COLO668 (cell line): ENCODE measurements at regions not wholly inside any gene's neighbourhood (a gene's known extent, or its start where the extent isn't known, plus 50 kb on each side); places are given as distances from the start of the nearest gene placed in this dataset.

Experiments
- DNase-seq: peaks from one replicate; lab custom pipeline; 2025; ENCODE audit not compliant: unreplicated experiment; lab: John Stamatoyannopoulos, UW

GRCh38 chr11:127379686-127380085 lies 379.1 kb upstream of the KIRREL3 start:
- no peak for DNase-seq

DNA sequence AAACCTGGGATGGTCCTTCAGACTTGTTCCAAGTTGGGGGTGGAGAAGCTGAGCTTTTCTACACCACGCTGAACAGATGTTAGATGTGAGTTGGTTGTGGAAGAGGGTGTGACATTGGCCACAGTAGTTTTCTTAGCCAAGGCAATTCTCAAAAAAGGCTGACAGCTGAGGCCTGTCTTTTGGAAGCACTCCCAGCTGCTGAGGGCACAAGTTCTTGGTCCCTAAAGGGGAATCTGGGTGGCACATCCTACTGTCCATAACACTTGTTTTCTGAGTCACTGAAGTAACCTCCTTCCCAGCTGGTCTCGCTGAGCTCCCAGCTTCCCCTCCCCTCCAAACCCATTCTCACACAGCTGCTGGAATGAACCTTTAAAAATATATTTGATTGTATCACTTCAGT lies 375.7 kb upstream of the KIRREL3 start:
- no peak for DNase-seq

DNA sequence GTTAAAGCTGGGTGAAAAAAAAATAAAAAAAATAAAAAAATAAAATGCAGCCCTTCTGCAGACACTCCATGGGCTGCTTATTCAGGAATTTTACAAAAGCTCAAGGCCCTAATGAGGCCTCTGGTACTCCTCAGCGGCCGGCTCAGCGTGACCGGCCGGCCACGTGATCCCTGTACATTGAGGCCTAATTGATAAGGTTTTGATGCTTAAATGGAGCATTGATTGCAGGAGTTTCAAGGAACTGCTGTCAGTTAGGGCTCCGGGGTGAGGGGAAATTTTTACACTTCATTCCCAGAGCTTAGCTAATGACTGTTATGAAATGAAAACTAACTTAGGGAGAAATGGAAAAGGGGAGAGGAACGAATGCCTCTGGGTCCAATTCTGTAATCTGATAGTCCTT lies 368.8 kb upstream of the KIRREL3 start:
- DNase-seq = no peak

DNA sequence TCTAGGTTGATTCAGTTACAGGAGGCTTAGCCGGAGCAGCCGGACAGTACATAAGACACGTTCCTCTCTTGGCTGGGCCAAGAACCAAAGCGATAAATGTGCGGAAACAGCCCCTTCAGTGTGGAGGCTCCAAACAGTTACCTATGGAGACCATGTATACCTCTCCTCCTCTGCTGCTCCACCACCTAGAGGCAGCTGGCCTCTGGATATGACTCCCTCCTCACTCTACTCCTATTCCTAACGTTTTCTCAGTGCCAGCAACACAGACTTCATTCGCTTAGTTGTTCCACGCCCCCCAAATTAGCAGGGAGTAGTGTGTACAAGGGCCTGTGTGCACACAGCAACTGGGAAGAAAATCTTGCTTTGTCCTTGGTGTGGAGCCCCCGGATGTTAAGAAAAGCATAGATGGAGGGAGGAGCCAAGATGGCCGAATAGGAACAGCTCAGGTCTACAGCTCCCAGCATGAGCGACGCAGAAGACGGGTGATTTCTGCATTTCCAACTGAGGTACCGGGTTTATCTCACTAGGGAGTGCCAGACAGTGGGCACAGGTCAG lies 362.3 kb upstream of the KIRREL3 start:
- no peak for DNase-seq

DNA sequence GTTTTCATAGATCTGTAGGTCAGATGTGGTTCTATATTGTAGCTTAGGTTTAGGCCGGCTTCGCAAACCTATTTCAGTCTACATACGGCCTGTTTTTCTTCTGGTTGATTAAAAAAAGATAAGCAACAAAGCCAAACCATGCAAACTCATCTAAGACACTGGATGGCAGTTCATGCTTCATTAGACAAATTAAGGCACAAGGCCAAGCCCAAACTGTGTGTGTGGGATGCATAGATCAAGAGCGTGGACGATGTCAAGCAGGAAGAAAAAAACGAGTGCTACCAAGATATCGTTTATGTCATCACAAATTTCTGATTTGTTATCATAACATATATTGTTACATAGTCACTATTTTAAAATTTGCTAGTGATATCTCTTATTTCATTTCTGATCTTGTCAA lies 357.6 kb upstream of the KIRREL3 start:
- no peak for DNase-seq

- DNase-seq = no peak
These were observed 349.9 kb upstream of the KIRREL3 start for GRCh38 chr11:127350476-127350875.

DNA sequence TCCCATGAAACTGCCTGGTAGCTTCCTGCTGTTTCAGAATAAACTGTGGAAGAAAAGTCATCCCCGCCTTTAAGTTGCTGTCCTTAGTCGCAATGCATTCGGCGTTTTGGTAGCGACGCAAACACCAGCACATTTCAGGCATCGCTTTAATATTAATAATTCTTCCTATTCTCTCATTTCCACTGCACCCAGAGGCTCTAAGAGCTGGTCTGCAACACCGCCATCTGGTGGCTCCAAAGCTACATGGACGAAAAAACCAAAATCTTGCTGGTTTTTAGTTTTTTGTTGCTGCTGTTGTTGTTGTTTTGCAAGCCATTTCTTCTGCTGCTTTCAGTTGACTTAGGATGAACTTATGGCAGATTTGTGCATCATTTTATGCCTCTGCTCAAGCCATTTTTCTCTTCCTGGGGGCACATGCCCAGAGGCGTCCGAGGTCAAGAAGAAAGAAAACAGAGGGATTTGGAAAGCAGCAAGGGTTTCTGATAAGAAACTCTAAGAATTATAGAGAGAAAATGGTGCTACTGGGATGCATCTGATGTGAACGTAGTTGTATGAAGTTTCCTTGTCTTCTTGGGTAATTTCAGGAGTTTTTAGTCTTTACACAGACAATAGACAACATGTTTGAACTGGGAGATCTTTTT lies 345.4 kb upstream of the KIRREL3 start:
- DNase-seq = peak; percentile 28

GRCh38 chr11:127340438-127340837 lies 339.9 kb upstream of the KIRREL3 start:
- no peak for DNase-seq

DNA sequence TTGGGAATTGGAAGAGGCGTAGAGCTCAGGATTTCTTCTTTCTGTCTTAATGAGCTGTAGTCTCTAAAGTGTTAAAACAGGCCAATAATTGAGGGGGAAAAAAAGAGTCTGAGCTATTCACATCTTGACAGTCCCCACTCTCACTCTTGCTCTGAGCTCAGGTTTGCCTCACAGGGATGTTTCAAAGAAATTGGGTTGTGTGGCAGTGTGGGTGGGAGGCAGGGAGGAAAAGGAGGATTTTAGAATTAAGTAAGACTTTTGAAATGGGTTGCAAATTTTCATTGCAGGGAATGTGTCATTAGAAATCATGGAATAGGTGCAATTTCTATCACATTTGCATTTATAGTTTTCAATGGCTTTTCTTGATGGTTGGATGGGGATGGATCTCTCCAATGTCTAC lies 338.8 kb upstream of the KIRREL3 start:
- no peak for DNase-seq

GRCh38 chr11:127338380-127339259 lies 338.1 kb upstream of the KIRREL3 start:
- no peak for DNase-seq

GRCh38 chr11:127334466-127334865 lies 333.9 kb upstream of the KIRREL3 start:
- no peak for DNase-seq

DNA sequence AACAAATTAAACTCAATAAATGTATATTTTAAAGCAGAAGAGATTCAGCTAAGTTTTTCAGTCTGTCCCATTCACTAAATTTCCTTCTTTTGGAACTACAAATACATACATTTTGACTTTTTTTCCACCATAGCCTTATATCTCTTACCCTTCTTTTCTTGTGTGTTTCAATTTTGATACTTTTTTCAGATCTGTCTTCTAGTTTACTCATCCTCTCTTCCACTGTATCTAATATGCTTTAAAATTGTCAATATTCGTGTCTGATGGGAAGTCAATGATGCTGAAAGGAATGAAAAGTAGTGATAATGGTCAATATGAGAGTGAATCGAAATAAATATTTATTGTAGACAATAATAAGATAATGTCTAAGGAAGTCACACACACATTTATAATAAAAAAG lies 332.3 kb upstream of the KIRREL3 start:
- DNase-seq = no peak

GRCh38 chr11:127330044-127330443 lies 329.5 kb upstream of the KIRREL3 start:
- no peak for DNase-seq

DNA sequence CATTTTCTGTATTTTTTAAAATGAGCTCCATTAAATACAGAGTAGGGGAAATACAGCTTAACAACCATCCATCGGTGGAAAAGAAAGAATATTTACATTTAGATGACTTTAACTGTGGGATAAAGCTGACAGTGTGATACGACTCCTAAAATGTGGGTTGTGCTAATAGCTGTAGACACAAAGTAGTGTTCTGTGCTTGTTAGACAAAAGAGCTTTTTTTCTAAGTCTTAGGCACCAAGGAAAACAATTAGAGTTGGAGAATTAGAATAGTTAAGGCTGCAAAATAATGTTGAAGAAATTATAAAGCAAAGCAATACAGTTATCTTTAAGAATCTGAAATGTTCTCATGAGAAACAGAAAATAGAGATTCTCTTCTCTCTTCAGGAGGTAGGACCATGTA lies 307.7 kb upstream of the KIRREL3 start:
- DNase-seq = no peak

GRCh38 chr11:127307700-127308099 lies 307.1 kb upstream of the KIRREL3 start:
- DNase-seq = no peak

GRCh38 chr11:127304634-127305033 lies 304.1 kb upstream of the KIRREL3 start:
- DNase-seq = no peak

GRCh38 chr11:127288926-127289325 lies 288.4 kb upstream of the KIRREL3 start:
- DNase-seq = no peak

DNA sequence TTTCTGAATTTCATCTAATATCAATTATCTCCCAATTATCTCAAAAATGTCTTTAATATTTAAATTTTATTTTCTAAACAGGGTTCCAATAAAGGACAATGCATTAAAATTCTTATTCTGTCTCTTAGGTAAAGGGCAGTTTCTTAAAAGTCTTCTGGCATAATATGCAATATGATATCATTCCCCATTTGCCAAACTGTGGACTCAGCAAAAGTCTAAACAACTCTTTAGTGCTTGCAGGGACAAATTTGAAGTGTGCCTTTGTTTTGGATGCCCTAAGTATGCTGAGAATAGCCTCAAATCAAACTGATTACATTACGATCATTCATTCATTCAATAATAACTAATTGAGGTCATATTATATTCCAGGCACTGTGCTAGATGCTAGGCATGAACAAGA lies 281.0 kb upstream of the KIRREL3 start:
- DNase-seq = no peak

DNA sequence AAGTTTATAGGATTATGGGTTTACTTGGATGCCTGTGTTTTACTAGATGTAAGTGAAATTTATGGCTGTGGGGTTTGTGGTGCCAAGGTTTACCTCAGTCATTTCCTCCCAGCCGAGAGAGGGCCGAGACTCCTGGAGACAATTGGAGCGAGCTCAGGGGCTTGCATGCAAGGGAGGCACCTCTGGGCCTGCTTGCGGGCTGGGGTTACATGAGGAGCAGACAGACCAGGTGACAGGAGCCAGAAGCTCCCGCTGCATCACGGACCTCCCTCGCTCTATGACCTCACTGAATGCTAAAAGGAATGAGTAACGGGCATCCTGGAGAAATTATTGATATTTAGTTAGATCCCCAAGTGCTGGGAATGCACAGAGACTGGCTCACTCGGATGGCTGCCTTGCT lies 275.2 kb upstream of the KIRREL3 start:
- DNase-seq = no peak

GRCh38 chr11:127274328-127274676 lies 273.7 kb upstream of the KIRREL3 start:
- DNase-seq = no peak

GRCh38 chr11:127273593-127274327 lies 273.2 kb upstream of the KIRREL3 start:
- DNase-seq = no peak

- DNase-seq = no peak
These were observed 270.3 kb upstream of the KIRREL3 start for GRCh38 chr11:127270851-127271250.
